HCT116 (cell line): ENCODE measurements at regions not wholly inside any gene's neighbourhood (a gene's known extent, or its start where the extent isn't known, plus 50 kb on each side); places are given as distances from the start of the nearest gene placed in this dataset.

Source experiments
- ATAC-seq: fragments of 200-7000 bp; cut with Tn5 transposase; 2 replicates; pipeline ENCODE4 v1.9.1; 2020; ENCODE audit warnings: mild to moderate bottlenecking, moderate library complexity
- BruUV-seq: library from RNA; stranded (reverse); fragments of 400-500 nt; replicated peaks from 2 replicates; lab custom pipeline; 2021; lab: Mats Ljungman, UMichigan
- CTCF ChIA-PET: fragments of 300-600 bp; sonication (Branson Sonifier 250); formaldehyde crosslinking; loops from one replicate; lab custom pipeline; 2021; ENCODE audit warnings: antibody characterized with exemption; lab: Charles Lee
- POLR2A ChIA-PET: fragments of 300-600, 350-600 bp; sonication (Branson Sonifier 250); formaldehyde crosslinking; loops from one replicate; lab custom pipeline; 2021; ENCODE audit warnings: antibody characterized with exemption; lab: Charles Lee
- RAD21 ChIA-PET, 2 experiments: fragments of 300-600 bp; sonication (Branson Sonifier 250); formaldehyde crosslinking; loops; one replicate each; lab custom pipeline; 2023; ENCODE audit warnings: low total read pairs in 2 of 2; ENCODE audit not compliant: uncharacterized antibody in 2 of 2, unreplicated experiment in 2 of 2, low non-redundant PET in 1 of 2; lab: Charles Lee
- DNase-seq: peaks from one replicate; pipeline ENCODE4 v3.0.0-alpha.2; 2010; ENCODE audit warnings: low read depth, low spot score
- H2AFZ ChIP-seq: fragments of 200-600 bp; shearing (Covaris generic), sonication (generic); 2 replicates; pipeline ENCODE4 v1.6.1; 2017; ENCODE audit warnings: low read depth, mixed run types, mixed read lengths, antibody characterized with exemption, low read length; ENCODE audit not compliant: poor library complexity, severe bottlenecking
- H3K27ac ChIP-seq: 2 replicates; pipeline ENCODE4 v1.5.1; 2012; ENCODE audit warnings: low read depth, low read length
- H3K27me3 ChIP-seq: fragments of 200-600 bp; sonication (generic); 2 replicates; pipeline ENCODE4 v1.6.1; 2016; ENCODE audit warnings: mixed run types, low read length, mixed read lengths; ENCODE audit not compliant: insufficient read depth
- H3K36me3 ChIP-seq, 2 experiments: fragments of 200-500 bp in 1 of 2; fragments of 200-600 bp in 1 of 2; sonication (Bioruptor generic) in 1 of 2; sonication (generic) in 1 of 2; 2 replicates each; pipeline versions ENCODE4 v1.5.1 to v1.6.1; 2014 to 2016; ENCODE audit warnings: low read length in 2 of 2, inconsistent platforms in 1 of 2, mixed read lengths in 1 of 2, mixed run types in 1 of 2; ENCODE audit not compliant: insufficient read depth in 2 of 2, control insufficient read depth in 1 of 2
- H3K4me1 ChIP-seq, 2 experiments: fragments of 200-600 bp in 1 of 2; sonication (generic) in 1 of 2; 2 replicates each; pipeline versions ENCODE4 v1.5.1 to v1.6.1; 2012 to 2017; ENCODE audit warnings: low read length in 2 of 2, inconsistent platforms in 1 of 2, mild to moderate bottlenecking in 1 of 2, mixed read lengths in 1 of 2, mixed run types in 1 of 2, moderate library complexity in 1 of 2; ENCODE audit not compliant: insufficient read depth in 2 of 2, control insufficient read depth in 1 of 2
- H3K4me2 ChIP-seq: fragments of 200-600 bp; sonication (generic); 2 replicates; pipeline ENCODE4 v1.6.1; 2017; ENCODE audit warnings: mixed run types, low read length, mixed read lengths
- H3K4me3 ChIP-seq, 2 experiments: fragments of 200-600 bp in 1 of 2; sonication (generic) in 1 of 2; replicated peaks in 1 of 2; 2 replicates each; pipeline ENCODE4 v1.5.1; 2011 to 2016; ENCODE audit warnings: low read length in 2 of 2, control low read depth in 1 of 2, low read depth in 1 of 2, mild to moderate bottlenecking in 1 of 2, mixed read lengths in 1 of 2, mixed run types in 1 of 2
- H3K79me2 ChIP-seq: fragments of 200-600 bp; sonication (generic); 2 replicates; pipeline ENCODE4 v1.6.1; 2017; ENCODE audit warnings: mild to moderate bottlenecking, mixed run types, low read length, moderate library complexity, mixed read lengths; ENCODE audit not compliant: insufficient read depth
- H3K9ac ChIP-seq: fragments of 200-600 bp; sonication (generic); 2 replicates; pipeline ENCODE4 v1.6.1; 2016; ENCODE audit warnings: low read length, mixed read lengths
- H3K9me2 ChIP-seq: fragments of 200-600 bp; sonication (generic), shearing (Covaris generic); 2 replicates; pipeline ENCODE4 v1.6.1; 2017; ENCODE audit warnings: mixed run types, mild to moderate bottlenecking, moderate library complexity; ENCODE audit not compliant: insufficient read depth
- H3K9me3 ChIP-seq, 2 experiments: fragments of 200-500 bp in 1 of 2; fragments of 200-600 bp in 1 of 2; sonication (Bioruptor generic) in 1 of 2; sonication (generic) in 1 of 2; 2 replicates each; pipeline ENCODE4 v1.6.1; 2014 to 2017; ENCODE audit warnings: low read length in 2 of 2, mixed read lengths in 2 of 2, inconsistent platforms in 1 of 2, low read depth in 1 of 2, mild to moderate bottlenecking in 1 of 2, mixed run types in 1 of 2, moderate library complexity in 1 of 2; ENCODE audit not compliant: control insufficient read depth in 1 of 2, insufficient read depth in 1 of 2
- H4K20me1 ChIP-seq: fragments of 200-600 bp; sonication (generic), shearing (Covaris generic); 2 replicates; pipeline ENCODE4 v1.6.1; 2017; ENCODE audit warnings: mixed run types, mild to moderate bottlenecking, moderate library complexity; ENCODE audit not compliant: insufficient read depth
- CBX3 ChIP-seq: IDR thresholded peaks from 2 replicates; pipeline ENCODE4 v1.6.1; 2012; ENCODE audit warnings: low read depth
- EGR1 ChIP-seq: IDR thresholded peaks from 2 replicates; pipeline ENCODE4 v1.6.1; 2012; ENCODE audit warnings: low read depth
- EZH2phosphoT487 ChIP-seq: fragments of 200-600 bp; IDR thresholded peaks from 2 replicates; pipeline ENCODE4 v1.6.1; 2018; ENCODE audit warnings: antibody characterized with exemption, borderline replicate concordance
- FOSL1 ChIP-seq: IDR thresholded peaks from 2 replicates; pipeline ENCODE4 v1.6.1; 2012; ENCODE audit warnings: low read depth
- JUND ChIP-seq: IDR thresholded peaks from 2 replicates; pipeline ENCODE4 v1.6.1; 2012
- POLR2AphosphoS5 ChIP-seq: IDR thresholded peaks from 2 replicates; pipeline ENCODE4 v1.6.1; 2011; ENCODE audit warnings: mild to moderate bottlenecking, low read depth, low read length, moderate library complexity
- ZNF274 ChIP-seq: fragments of 200-500 bp; sonication (Bioruptor generic); IDR thresholded peaks from 2 replicates; pipeline ENCODE4 v1.6.1; 2014; ENCODE audit warnings: mild to moderate bottlenecking, low read depth, low read length, inconsistent platforms
- intact Hi-C: fragments of 100-400 bp; cut with micrococcal nuclease; formaldehyde crosslinking; loops from 2 replicates; pipeline ENCODE4 v1.10.0; 2022
- TF ChIP-seq, protein P1 (sequence below): IDR thresholded peaks from 2 replicates; pipeline ENCODE4 v1.6.1; 2011; ENCODE audit warnings: mild to moderate bottlenecking, low read length, moderate library complexity; ENCODE audit not compliant: insufficient replicate concordance; ENCODE audit errors: extremely low read depth
- TF ChIP-seq, protein P2 (sequence below): IDR thresholded peaks from 2 replicates; pipeline ENCODE4 v1.6.1; 2012; ENCODE audit warnings: low read depth

DNA sequence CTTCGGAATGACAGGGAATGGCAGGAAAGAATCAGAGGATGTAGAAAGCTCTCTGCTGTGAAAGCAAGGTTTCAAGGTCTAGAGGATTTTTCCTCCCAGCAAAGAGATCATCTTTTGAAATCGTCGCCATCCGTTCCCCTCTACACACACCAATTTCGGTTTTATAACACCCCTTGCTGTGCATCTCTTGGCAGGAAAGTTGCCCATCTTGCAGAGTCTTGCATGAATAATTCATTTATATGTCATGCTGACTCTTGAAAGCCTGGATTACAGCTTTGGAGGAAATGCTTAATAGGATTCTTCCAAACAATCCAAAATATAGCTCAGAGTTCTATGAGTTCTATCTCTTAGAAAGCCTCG, 262.7 kb downstream of the CHL1 start:
- H4K20me1 ChIP-seq = no peaks in the 10 kb centered on the region
- H3K9ac ChIP-seq = no peak overlapping the region
- no peak overlapping the region for H3K4me2 ChIP-seq
- no peak overlapping the region for H2AFZ ChIP-seq
- RAD21 ChIA-PET = no interaction called here
- no peaks in the 10 kb centered on the region for H3K79me2 ChIP-seq
- H3K4me1 ChIP-seq = no peaks in the 10 kb centered on the region
- no TSS peak for BruUV-seq
- intact Hi-C loops = no loop called here
- no peaks in the 10 kb centered on the region for H3K36me3 ChIP-seq
- DNase-seq (no peak), ATAC-seq (no peak)
- H3K9me2 ChIP-seq = no peaks in the 10 kb centered on the region
- peaks cover 5 to 19% of the 10 kb centered on the region in 2 experiments; a peak in 3 of 4 replicates for H3K9me3 ChIP-seq
- no peak for TF ChIP-seq POLR2AphosphoS5
- no peak for TF ChIP-seq JUND
- TF ChIP-seq, protein P1, sequence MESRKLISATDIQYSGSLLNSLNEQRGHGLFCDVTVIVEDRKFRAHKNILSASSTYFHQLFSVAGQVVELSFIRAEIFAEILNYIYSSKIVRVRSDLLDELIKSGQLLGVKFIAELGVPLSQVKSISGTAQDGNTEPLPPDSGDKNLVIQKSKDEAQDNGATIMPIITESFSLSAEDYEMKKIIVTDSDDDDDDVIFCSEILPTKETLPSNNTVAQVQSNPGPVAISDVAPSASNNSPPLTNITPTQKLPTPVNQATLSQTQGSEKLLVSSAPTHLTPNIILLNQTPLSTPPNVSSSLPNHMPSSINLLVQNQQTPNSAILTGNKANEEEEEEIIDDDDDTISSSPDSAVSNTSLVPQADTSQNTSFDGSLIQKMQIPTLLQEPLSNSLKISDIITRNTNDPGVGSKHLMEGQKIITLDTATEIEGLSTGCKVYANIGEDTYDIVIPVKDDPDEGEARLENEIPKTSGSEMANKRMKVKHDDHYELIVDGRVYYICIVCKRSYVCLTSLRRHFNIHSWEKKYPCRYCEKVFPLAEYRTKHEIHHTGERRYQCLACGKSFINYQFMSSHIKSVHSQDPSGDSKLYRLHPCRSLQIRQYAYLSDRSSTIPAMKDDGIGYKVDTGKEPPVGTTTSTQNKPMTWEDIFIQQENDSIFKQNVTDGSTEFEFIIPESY = no peak
- no peak for TF ChIP-seq ZNF274
- TF ChIP-seq EGR1 = no peak
- TF ChIP-seq, protein P2, sequence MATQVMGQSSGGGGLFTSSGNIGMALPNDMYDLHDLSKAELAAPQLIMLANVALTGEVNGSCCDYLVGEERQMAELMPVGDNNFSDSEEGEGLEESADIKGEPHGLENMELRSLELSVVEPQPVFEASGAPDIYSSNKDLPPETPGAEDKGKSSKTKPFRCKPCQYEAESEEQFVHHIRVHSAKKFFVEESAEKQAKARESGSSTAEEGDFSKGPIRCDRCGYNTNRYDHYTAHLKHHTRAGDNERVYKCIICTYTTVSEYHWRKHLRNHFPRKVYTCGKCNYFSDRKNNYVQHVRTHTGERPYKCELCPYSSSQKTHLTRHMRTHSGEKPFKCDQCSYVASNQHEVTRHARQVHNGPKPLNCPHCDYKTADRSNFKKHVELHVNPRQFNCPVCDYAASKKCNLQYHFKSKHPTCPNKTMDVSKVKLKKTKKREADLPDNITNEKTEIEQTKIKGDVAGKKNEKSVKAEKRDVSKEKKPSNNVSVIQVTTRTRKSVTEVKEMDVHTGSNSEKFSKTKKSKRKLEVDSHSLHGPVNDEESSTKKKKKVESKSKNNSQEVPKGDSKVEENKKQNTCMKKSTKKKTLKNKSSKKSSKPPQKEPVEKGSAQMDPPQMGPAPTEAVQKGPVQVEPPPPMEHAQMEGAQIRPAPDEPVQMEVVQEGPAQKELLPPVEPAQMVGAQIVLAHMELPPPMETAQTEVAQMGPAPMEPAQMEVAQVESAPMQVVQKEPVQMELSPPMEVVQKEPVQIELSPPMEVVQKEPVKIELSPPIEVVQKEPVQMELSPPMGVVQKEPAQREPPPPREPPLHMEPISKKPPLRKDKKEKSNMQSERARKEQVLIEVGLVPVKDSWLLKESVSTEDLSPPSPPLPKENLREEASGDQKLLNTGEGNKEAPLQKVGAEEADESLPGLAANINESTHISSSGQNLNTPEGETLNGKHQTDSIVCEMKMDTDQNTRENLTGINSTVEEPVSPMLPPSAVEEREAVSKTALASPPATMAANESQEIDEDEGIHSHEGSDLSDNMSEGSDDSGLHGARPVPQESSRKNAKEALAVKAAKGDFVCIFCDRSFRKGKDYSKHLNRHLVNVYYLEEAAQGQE = no peak
- TF ChIP-seq EZH2phosphoT487 = no peak
- TF ChIP-seq CBX3 = no peak
- TF ChIP-seq FOSL1 = no peak
- CTCF ChIA-PET = no interaction called here
- no peak overlapping the region for H3K27ac ChIP-seq
- POLR2A ChIA-PET = no interaction called here
- no peak overlapping the region for H3K4me3 ChIP-seq
- no peaks in the 10 kb centered on the region for H3K27me3 ChIP-seq
